ENCODE measurements at regions not wholly inside any gene's neighbourhood (a gene's known extent, or its start where the extent isn't known, plus 50 kb on each side); places are given as distances from the start of the nearest gene placed in this dataset.

DNA sequence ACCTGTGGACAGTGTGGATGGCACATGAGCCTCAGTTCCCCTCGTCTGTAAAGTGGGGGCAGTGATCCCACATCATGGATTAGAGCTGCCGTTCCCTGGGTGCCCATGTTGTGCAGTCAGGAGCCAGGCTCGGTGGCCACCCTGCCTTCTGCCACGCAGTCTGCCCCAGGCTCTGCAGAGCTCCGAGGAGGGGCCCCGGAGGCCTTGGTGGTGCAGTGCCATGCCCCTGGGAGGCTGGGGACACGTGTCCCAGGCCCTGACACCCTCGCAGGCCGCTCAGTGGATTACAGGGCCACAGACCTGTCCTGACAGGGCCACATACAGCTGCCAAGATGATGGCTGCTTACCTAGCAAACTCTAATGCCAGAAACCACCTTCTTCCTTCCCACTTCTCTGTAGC lies 59.7 kb upstream of the ZNF469 start:
- no TSS peak for BruUV-seq (replicated peaks)
- in situ Hi-C loops (cut with MboI): no loop called here
- CTCF ChIA-PET (ENCODE audit: low intra/inter-chr PET ratio): no interaction called here
- H3K9me1 ChIP-seq (ENCODE audit: control insufficient read depth, insufficient read depth, low read length): no peaks in the 10 kb centered on the region
- ATAC-seq (no peak), FAIRE-seq (no peak), DNase-seq (ENCODE audit: extremely low read depth in 1 of 4, low spot score in 3 of 4) (no peak)
- no peaks in the 10 kb centered on the region for H4K20me1 ChIP-seq (replicated peaks; ENCODE audit: control insufficient read depth, insufficient read depth, low read length)
- 26% methylated on average over 9 of the region's 9 CpGs for WGBS (ENCODE audit: insufficient coverage, low coverage, missing lambda C conversion rate)
- TF ChIP-seq CBX3 (IDR thresholded peaks at IDR 0.05; ENCODE audit: borderline replicate concordance in 1 of 2, low read length in 2 of 2): no peak
- TF ChIP-seq TSHZ1 (CRISPR knock-in tag; IDR thresholded peaks at IDR 0.05): no peak
- no peaks in the 10 kb centered on the region for H3K27me3 ChIP-seq (ENCODE audit: control insufficient read depth in 2 of 2, insufficient read depth in 2 of 2, low read length in 2 of 2)
- H3K9me3 ChIP-seq (replicated peaks; ENCODE audit: control insufficient read depth, insufficient read depth, low read depth, low read length): no peaks in the 10 kb centered on the region
- POLR2A ChIA-PET: interaction anchor here (0.6 to 1.3 kb wide), 2 partner anchors 11 to 189 kb away, joined by 3 to 4 read pairs; no protein-coding TSS in a partner anchor
- peaks cover 6 to 69% of the 10 kb centered on the region in 2 experiments; a peak in 4 of 5 replicates for H3K4me1 ChIP-seq (replicated peaks in 1 of 2; ENCODE audit: control insufficient read depth in 2 of 2, insufficient read depth in 2 of 2, low read length in 2 of 2)
- intact Hi-C loops (cut with micrococcal nuclease): no loop called here
- no peak overlapping the region for H3K27ac ChIP-seq (ENCODE audit: extremely low read depth, low read depth, low read length)
- no peak overlapping the region for H3K4me2 ChIP-seq (ENCODE audit: insufficient read depth, low read length)
- H2AFZ ChIP-seq (ENCODE audit: low read depth, low read length): no peak overlapping the region
- H3K36me3 ChIP-seq (ENCODE audit: control insufficient read depth, insufficient read depth, low read length): no peaks in the 10 kb centered on the region
- H3K9ac ChIP-seq (ENCODE audit: insufficient read depth in 1 of 2, low read depth in 2 of 2, low read length in 2 of 2): no peak overlapping the region
- H3K4me3 ChIP-seq: no peak overlapping the region
- H3K79me2 ChIP-seq (ENCODE audit: control insufficient read depth, insufficient read depth, low read length): no peaks in the 10 kb centered on the region

Measured in K562 (cell line).